Non-pigmented ciliary epithelial cell (primary cell): ENCODE measurements at regions not wholly inside any gene's neighbourhood (a gene's known extent, or its start where the extent isn't known, plus 50 kb on each side); places are given as distances from the start of the nearest gene placed in this dataset.
"Not testable (repeated sequence)": the region's sequence is repeated elsewhere in the genome, so short reads cannot be mapped to it uniquely, and the experiment has no call there.

Experiments used
- DNase-seq: peaks from one replicate; pipeline ENCODE4 v3.0.0-alpha.2; 2010; ENCODE audit warnings: low read depth

- no peak for DNase-seq
These were observed 83.6 kb downstream of the PLEKHG1 start for GRCh38 chr6:150683320-150683719.

- DNase-seq: no peak
These were observed 84.5 kb downstream of the PLEKHG1 start for GRCh38 chr6:150684161-150684560.

- no peak for DNase-seq
These were observed 85.2 kb downstream of the PLEKHG1 start for GRCh38 chr6:150684714-150685459.

- no peak for DNase-seq
These were observed 86.2 kb downstream of the PLEKHG1 start for GRCh38 chr6:150685860-150686259.

- no peak for DNase-seq
These were observed 86.9 kb downstream of the PLEKHG1 start for GRCh38 chr6:150686566-150686965.

- DNase-seq: no peak
These were observed 87.8 kb downstream of the PLEKHG1 start for GRCh38 chr6:150687508-150687907.

- no peak for DNase-seq
These were observed 90.4 kb downstream of the PLEKHG1 start for GRCh38 chr6:150689900-150690590.

- DNase-seq: no peak
These were observed 91.0 kb downstream of the PLEKHG1 start for GRCh38 chr6:150690681-150691080.

GRCh38 chr6:150691463-150691862, 91.8 kb downstream of the PLEKHG1 start:
- DNase-seq: no peak

GRCh38 chr6:150692604-150693003, 92.9 kb downstream of the PLEKHG1 start:
- DNase-seq: no peak

- DNase-seq: no peak
These were observed 95.2 kb downstream of the PLEKHG1 start for GRCh38 chr6:150694889-150695288.

GRCh38 chr6:150695652-150696051, 96.0 kb downstream of the PLEKHG1 start:
- no peak for DNase-seq

- DNase-seq: no peak
These were observed 96.5 kb downstream of the PLEKHG1 start for GRCh38 chr6:150696190-150696589.

GRCh38 chr6:150696918-150697317, 97.2 kb downstream of the PLEKHG1 start:
- DNase-seq: not testable (repeated sequence)

GRCh38 chr6:150697515-150697914, 97.8 kb downstream of the PLEKHG1 start:
- no peak for DNase-seq

GRCh38 chr6:150698391-150698790, 98.7 kb downstream of the PLEKHG1 start:
- DNase-seq: no peak

- DNase-seq: no peak
These were observed 103.0 kb downstream of the PLEKHG1 start for GRCh38 chr6:150702675-150703074.

GRCh38 chr6:150704447-150705192, 104.9 kb downstream of the PLEKHG1 start:
- DNase-seq: no peak

- DNase-seq: no peak
These were observed 105.7 kb downstream of the PLEKHG1 start for GRCh38 chr6:150705392-150705791.

- DNase-seq: no peak
These were observed 110.6 kb downstream of the PLEKHG1 start for GRCh38 chr6:150710236-150710635.

GRCh38 chr6:150711061-150711460, 111.4 kb downstream of the PLEKHG1 start:
- DNase-seq: no peak

- no peak for DNase-seq
These were observed 112.2 kb downstream of the PLEKHG1 start for GRCh38 chr6:150711584-150712504.
